DMS53 treated with DMSO at 0.1 percent for 48 hours (cell line): ENCODE measurements at regions not wholly inside any gene's neighbourhood (a gene's known extent, or its start where the extent isn't known, plus 50 kb on each side); places are given as distances from the start of the nearest gene placed in this dataset.
"Not testable (repeated sequence)": the region's sequence is repeated elsewhere in the genome, so short reads cannot be mapped to it uniquely, and the experiment has no call there.

Experiments
- DNase-seq: peaks from one replicate; lab custom pipeline; 2025; ENCODE audit not compliant: unreplicated experiment; lab: John Stamatoyannopoulos, UW

DNA sequence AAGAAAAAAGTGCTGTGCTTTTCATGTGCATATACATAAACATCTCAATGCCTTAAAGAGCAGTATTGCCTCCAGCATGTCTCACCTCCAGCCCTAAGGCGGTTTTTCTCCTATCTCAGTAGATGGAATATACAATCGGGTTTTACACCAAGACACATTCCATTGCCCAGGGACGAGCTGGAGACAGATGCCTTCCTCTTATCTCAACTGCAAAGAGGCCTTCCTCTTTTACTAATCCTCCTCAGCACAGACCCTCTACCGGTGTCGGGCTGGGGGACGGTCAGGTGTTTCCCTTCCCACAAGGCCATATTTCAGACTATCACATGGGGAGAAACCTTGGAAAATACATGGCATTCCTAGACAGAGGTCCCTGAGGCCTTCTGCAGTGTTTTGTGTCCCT is 385.3 kb downstream of the AMY1C start:
- DNase-seq, result not testable (repeated sequence)

DNA sequence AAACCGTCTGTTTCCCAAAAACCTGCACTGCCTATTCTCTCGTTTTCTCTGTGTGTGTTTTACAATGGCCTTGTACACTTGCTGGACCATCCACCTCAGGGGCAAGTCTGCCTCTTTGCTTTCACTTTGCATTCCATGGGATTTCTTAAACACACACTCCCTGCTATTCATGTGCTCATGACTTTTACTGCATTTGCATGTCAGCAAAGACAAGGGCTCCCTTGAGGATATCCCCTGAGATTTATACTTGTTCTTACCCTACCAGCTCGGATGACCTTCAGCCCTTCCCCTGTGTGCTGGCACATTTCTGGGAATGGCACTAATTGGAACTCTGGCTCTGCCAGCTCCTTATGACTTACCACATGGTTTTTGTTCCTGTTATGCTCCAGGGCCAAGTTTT is 386.9 kb downstream of the AMY1C start:
- DNase-seq, result no peak

DNA sequence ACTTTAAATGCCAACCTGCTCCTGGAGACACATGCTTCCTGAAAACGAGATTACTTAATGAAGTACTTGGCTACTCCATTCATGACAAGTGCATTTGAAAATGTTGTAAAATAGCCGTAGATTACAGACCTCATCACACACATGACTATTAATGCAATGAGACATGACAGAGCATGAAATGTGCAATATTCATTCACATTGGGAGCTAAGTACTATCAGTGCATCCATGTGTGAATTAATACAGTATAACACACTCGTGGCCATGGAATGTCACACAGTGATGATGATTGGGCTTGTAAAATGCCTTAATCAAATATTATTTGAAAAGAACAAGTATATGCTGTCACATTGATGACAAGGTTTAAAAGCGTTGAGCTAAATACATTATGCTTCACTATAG is 407.0 kb downstream of the AMY1C start:
- DNase-seq, result no peak

DNA sequence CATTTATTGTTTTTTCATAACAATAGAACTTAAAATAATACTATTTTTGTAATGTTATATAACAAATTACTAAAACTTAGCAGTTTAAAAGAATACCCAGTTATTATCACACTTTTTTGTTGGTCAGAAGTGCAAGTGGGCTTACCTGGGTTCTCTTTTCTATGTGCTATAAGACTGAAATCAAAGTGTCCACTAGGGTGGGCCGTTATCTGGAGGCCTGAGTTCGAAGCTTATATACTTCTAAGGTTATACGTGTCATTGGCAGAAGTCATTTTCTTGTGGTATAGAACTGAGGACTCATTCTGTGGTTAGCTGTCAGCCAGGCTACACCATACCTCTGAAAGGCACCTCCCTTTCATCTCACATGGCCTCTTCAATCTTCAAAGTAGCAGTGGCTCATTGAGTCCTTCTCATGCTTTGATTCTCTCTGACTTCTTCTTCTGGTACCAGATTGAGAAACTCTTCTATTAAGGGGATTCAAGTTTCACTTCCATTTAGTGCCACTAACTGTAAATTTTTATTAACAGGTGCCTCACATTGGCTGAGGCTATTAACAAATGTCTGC is 414.3 kb downstream of the AMY1C start:
- no peak for DNase-seq

DNA sequence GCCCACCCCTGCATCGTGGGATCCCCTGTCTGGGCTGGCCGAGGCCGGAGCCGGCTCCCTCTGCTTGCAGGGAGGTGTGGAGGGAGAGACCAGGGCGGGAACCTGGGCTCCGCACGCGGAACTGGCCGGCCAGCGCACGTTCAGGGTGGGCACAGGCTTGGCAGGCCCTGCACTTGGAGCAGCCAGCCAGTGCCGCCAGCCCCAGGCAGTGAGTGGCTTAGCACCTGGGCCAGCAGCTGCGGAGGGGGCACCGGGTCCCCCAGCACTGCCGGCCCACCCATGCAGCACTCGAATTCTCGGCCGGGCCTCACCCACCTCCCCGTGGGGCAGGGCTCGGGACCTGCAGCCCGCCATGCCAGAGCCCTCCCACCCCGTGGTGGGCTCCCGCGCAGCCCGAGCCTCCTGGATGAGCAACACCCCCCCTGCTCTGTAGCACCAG is 422.6 kb downstream of the AMY1C start:
- no peak for DNase-seq

DNA sequence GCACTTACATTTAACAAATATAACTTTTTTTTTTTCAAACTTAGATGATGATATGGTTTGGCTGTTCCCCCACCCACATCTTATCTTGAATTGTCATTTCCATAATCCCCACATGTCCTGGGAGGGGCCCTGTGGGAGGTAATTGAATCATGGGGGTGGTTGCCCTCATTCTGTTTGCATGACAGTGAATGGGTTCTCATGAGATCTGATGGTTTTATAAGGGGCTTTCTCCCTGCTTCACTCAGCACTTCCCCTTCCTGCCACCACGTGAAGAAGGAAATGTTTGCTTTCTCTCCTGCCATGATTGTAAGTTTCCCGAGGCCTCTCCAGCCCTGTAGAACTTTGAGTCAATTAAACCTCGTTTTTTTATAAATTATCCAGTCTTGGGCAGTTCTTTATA is 432.6 kb downstream of the AMY1C start:
- DNase-seq, result no peak

DNA sequence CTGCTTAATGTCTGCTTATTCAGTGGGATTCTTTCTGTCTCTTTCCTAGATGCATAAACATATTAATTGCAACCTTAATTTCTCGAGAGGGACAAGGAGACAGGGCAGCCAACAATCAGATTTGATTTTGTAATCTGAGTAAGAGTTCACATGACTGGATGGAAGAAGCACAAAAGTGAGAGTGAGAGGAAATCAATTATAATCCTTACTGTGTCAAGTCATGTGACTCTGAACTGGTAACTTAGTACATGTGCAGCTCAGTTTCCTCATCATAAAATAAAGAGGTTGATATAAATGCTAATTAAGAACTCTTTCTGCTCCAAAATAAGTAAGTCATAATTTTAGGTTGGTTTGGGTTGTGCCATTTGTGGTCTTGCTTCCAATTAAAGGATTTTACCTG is 439.5 kb downstream of the AMY1C start:
- DNase-seq, result no peak

DNA sequence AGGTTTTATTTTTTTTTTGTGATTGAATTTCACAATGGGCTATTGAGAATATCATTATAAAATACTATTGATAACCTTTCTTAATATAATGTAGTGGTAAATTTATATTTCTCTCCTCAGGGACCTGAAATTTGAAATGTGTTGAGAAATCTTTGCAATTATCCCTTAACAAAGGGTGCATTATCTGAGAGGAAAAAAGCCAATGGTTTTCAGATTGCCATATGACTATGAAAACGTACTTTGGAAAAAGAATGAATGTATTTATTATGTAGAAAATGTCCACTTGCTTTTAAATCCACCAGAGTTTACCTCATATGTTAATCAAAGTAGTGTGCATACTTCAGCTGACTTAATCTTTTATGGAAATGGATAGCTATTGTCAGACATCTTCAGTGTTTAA is 441.1 kb downstream of the AMY1C start:
- no peak for DNase-seq

DNA sequence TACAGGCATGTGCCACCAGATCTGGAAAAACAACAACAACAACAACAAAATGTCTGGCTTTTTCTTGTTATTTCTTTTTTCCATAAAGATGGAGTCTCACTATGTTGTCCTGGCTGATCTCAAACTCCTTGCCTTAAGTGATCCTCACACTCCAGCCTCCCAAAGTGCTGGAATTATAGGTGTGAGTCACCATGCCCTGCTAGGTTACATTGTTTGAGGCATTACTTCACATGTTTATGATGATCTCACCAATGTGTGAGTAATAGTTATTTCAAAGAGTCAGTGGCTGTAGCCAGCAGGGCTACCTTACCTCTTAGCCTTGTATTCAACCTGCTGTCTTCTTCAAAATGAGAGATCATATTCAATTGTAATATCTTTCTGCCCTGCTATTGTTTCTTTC is 445.7 kb downstream of the AMY1C start:
- DNase-seq, result peak; percentile 56

DNA sequence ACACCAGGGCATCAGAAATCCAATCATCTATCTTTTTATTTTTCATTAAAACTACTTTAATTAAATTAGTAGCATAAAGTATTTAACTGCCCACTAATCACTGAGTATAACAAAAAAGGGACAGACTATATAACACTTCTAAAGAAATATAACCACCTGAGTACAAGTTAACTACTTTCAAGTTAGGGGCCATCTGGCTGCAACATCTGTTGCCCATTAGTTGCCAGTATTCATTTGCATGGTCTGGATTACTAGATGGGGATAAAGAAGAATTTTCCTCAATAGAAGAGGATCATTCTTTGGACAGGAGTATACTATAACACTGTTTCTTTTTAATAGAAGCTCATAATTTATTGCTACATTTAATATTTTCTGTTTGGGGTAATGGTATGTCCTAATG is 446.4 kb downstream of the AMY1C start:
- no peak for DNase-seq

DNA sequence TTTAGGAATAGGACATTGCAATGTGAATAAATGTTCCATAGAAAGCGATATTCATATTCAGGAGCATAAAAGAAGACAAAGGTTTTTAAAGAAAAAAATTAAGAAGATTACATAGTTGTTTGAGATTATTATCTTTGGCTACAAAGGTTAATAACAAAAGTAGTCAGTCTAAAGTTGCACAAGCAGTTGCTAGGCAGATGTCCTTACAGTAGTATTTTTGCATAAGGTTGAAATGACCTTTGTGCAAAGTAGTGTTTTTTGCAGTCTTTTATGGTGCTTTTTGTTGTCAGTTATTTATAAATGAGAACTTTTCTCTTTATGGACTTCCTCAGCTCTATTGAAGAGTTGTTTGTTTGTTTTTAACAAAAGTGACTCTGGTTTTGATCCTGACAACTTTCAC is 447.8 kb downstream of the AMY1C start:
- no peak for DNase-seq

DNA sequence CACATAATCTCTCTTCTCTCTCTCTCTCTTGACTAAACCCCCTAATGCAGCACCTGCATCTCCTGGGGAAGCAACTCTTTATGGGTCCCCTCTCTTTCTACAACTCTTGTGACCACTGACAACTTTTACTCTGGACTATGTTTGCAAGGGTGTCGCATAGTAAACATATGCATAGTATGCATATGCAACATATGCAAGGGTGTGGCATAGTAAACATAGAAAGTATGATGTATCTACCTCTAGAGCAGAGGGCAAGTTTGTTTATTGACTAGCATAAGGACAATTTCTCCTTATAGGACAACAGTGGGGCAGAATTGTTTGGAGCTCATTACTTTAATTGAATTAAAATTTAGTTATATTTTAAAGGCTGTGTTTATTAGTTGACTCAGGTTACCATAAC is 462.5 kb downstream of the AMY1C start:
- DNase-seq, result no peak

DNA sequence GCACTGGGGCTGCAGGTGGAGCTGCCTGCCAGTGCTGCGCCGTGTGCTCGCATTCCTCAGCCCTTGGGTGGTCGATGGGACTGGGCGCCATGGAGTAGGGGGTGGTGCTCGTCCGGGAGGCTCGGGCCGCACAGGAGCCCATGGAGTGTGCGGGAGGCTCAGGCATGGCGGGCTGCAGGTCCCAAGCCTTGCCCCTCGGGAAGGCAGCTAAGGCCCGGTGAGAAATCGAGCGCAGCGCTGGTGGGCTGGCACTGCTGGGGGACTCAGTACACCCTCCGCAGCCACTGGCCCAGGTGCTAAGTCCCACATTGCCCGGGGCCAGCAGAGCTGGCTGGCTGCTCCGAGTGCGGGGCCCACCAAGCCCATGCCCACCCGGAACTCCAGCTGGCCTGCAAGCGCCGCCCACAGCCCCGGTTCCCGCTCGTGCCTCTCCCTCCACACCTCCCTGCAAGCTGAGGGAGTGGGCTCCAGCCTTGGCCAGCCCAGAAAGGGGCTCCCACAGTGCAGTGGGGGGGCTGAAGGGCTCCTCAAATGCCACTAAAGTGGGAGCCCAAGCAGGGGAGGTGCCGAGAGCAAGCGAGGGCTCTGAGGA is 467.8 kb downstream of the AMY1C start:
- DNase-seq, result not testable (repeated sequence)

DNA sequence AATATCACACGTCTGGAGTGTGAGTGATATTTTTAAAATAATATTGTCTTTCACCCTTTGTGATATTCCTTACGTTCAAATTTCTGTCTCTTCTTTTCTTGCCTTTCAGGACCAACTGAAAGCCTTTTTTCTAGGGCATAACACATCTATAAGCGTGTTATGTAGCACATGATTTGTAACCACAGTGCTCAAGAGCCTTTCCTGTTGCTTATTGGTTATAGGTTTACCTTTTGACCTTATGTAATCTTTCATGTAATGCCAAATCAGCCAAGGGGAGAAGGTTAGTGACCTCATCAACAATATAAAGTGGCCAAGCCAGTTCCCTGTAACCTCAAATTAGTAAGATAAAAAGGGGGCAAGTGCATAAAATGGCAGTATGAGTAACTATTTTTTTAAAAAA is 480.2 kb downstream of the AMY1C start:
- DNase-seq, result peak; percentile 24

DNA sequence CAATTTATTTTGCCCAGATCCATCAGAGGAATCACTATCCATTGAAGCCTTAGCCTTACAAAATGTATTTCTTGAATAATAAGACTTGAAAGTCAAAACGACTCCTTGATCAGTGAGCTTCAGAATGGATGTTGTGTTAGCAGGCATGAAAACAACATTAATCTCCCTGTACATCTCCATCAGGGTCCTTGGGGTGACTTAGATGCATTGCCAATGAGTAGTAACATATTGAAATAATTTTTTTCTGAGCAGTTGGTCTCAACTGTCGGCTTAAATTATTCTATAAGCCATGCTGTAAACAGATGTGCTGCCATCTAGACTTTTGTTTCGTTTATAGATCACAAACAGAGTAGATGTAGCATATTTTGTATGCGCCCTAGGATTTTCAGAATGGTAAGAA is 482.0 kb downstream of the AMY1C start:
- no peak for DNase-seq

DNA sequence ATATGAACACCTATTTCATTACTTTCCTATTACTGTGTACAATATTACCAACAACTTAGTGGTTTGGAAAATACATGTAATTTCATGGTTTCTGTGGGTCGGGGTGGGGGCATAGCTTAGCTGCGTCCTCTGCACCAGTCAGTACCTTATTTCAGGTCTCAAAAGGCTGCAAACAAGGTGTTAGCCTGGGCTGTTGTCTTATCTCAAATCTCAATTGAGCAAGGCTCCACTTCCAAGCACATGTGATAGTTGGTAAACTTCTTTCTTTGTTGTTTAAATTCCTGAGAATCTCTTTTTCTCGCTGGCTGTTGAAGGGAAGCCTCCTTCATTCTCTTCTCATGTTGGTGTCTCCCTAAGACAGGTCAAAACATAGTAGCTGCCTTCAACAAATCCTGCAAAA is 485.4 kb downstream of the AMY1C start:
- DNase-seq, result no peak

DNA sequence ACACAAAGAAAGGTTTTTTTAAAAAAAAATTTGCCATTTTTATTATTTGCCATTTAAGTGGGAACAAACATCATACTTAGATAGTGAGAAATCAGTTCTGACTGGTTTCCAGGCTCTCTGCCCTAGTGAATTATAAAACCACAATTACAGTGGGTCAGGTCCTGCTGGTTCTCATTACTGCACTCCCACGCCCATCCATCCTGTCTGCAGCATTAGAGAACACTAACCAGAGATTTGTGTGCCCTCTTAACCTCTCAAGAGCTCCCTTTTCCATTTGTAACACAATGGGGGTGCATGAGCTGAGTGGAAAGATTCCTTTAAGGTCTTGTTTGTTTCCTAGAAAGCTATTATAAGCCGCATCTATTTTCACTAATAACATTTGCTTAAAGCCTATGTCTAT is 489.3 kb downstream of the AMY1C start:
- DNase-seq, result no peak

DNA sequence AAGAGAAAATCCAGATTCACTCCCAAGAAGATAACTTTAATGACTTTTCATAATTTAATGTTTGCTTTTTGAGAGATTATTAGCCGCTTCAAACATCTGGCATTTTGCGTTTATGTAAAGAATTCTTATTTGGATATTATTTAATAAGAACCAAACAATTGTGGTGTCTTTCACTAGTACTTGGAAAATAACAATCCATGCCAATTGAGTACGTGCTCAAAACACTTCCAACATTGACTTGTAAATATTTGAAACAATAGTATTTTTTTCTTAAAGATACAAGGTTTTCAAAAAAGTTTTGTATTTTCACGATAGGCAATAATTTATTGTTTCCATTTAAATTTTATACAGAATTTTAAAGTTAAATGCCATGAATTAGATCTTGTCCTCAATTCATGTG is 498.7 kb downstream of the AMY1C start:
- no peak for DNase-seq

DNA sequence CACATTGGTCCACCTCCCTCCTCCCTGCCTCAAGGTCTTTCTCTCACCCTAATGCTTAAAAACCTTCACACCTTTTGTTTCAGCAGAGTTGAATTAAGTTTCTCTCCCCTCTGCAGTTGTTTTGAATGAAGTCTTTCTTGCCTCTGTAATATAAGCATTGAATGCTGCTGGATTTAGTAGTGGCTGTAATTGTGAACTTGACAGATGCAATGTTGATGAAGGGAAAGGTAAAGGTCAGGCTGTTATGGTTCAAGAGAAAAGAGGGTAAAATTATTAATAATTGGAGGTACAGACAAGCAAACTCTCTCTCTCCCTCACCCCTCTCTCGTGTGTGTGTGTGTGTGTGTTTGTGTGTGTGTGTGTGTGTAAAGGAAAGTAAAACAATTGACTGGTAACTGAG is 509.8 kb downstream of the AMY1C start:
- no peak for DNase-seq

DNA sequence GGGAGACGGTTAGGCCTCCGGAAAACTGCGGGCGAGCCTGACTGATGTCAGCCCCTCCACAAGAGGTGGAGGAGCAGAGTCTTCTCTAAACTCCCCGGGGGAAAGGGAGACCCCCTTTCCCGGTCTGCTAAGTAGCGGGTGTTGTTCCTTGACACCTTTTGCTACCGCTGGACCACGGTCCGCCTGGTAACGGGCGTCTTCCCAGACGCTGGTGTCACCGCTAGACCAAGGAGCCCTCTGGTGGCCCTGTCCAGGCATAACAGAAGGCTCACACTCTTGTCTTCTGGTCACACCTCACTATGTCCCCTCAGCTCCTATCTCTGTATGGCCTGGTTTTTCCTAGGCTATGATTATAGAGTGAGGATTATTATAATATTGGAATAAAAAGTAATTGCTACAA is 513.4 kb downstream of the AMY1C start:
- not testable (repeated sequence) for DNase-seq

DNA sequence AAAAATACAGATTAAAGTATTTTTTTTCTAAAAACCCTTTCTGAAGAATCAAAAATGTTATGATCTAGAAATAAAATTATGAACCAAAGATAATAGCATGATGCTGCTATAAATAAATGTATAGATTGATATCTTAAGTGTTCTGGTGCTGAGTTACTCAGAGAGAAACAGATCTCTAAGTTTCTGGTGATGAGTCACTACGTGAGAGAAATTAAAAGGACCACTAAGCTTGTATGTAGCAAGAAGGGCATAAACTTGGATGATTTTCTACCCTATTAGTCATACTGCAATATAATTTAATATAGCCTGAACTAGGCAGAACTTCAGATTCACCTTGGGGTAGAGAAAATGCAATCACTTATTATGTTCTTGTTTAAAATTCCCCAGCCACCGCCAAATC is 514.8 kb downstream of the AMY1C start:
- DNase-seq, result no peak

DNA sequence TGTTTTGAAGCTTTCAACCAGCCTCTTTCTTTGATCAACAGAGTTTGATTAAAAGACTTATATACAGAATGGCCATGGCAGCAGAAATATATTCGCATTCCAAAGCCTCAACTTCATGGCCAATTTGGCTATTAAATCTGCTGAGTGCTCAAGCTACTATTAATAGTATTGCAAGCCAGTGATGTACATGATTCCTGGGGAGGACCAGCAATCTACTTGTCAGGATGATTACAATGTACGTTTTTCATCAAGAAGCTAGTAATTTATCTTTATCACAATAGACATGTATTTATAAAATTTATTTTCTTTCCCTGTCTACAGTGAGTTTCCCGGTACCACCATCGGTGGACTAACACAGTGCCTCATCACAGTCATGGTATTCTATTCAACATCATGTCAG is 515.5 kb downstream of the AMY1C start:
- DNase-seq, result no peak

DNA sequence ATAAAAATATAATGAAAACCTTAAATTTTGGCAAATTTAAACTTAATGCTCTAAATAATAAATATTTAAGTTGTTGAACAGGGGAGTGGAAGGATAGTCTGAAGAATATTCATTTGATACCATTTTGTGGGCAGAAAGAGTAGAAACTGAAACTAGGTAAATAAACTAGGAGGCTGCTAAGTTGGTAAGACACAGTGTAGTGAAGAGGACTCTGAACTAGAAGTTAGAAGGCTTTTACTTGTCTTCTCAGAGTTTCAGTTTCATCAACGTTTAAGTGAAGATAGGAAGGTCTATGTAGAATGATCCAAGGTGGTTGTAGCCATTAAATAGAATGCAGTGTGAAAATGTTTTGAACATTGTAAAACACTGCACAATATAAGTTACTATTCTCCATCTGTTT is 516.9 kb downstream of the AMY1C start:
- DNase-seq, result no peak
